ENCODE measurements at regions not wholly inside any gene's neighbourhood (a gene's known extent, or its start where the extent isn't known, plus 50 kb on each side); places are given as distances from the start of the nearest gene placed in this dataset.

DNA sequence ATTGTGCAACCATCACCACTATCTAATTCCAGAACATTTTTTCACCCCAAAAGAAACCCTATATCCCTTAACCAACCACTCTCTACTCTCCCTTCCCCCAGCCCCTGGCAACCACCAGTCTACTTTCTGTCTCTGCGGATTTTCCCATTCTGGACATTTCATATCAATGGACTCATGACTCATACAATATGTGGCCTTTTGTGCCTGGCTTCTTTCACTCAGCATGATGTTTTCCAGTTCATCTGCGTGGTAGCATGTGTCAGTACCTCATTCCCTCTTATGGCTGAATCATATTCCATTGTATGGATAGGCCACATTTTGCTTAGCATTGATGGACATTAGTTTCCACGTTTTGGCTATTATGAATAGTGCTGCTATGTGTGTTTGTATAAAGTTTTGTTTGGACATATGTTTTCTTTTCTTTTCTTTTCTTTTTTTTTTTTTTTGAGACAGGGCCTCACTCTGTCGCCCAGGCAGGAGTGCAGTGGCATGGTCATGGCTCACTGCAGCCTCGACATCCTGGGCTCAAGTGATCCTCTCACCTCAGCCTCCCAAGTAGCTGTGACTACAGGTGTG, 335.4 kb downstream of the BCOR start:
- Histone ChIP-seq H3K4me3 (ENCODE audit: low read length) (no peak overlapping the region), H3K9ac (ENCODE audit: low read depth, low read length) (no peak overlapping the region), H3K9me3 (ENCODE audit: insufficient read depth, low read depth, low read length) (no peaks in the 10 kb centered on the region), H3K4me1 (ENCODE audit: insufficient read depth, low read length) (peaks cover 27% of the 10 kb centered on the region), H3K27ac (ENCODE audit: low read depth, low read length) (no peak overlapping the region), H3K27me3 (ENCODE audit: insufficient read depth, low read length) (no peaks in the 10 kb centered on the region), H3K36me3 (ENCODE audit: insufficient read depth, low read length) (no peaks in the 10 kb centered on the region)
- 91% methylated on average over 5 of the region's 5 CpGs for WGBS

DNA sequence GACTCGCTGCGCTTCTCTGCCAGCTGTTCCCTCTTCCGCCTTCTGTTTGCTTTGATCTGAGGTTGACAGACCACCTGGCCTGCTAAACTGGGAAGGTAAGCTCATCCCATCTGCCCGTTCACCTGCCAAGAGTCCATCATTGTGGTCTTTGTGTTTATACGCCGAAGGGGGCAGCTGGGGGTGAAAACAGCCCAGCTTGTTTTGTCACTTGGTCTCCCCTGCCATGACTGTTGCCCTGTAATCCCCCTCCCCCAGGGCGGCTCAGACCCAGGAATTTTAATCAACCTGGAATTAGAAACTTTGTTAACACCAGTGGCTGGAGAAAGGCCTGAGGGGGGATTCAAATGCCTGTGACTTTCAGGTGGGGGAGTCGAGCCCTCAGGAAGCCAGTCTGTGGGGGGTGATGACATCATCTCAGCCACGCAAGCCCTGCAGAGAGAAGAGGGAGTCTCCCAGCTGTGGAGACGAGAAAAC, 333.3 kb downstream of the BCOR start:
- 51% methylated on average over 10 of the region's 10 CpGs for WGBS

DNA sequence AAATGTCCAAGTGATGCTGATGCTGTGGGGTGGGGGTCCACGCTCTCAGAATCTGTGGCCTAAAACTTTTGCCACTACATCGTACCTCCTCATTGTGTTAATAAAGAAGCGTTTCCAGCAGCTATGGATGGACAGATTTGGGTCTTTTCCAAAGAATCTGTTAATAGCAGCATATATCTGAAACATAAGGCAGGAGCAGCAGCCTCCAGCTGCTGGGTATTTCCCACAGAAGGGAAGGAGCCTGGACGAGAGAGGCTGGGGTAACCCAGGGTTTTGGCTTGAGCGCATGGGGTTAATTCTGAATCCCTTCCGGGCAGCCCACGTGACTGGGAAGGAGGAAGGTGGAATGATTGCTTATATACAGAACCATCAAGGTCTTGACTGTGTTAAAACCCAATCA, 332.4 kb downstream of the BCOR start:
- no peaks in the 10 kb centered on the region for H3K9me3 ChIP-seq (ENCODE audit: insufficient read depth, low read depth, low read length)
- H3K4me3 ChIP-seq (ENCODE audit: low read length) = no peak overlapping the region
- peaks cover 22% of the 10 kb centered on the region for H3K4me1 ChIP-seq (ENCODE audit: insufficient read depth, low read length)
- no peaks in the 10 kb centered on the region for H3K36me3 ChIP-seq (ENCODE audit: insufficient read depth, low read length)
- no peaks in the 10 kb centered on the region for H3K27me3 ChIP-seq (ENCODE audit: insufficient read depth, low read length)
- 83% methylated on average over 6 of the region's 7 CpGs for WGBS
- H3K9ac ChIP-seq (ENCODE audit: low read depth, low read length) = no peak overlapping the region
- H3K27ac ChIP-seq (ENCODE audit: low read depth, low read length) = no peak overlapping the region

More for the DNA sequence above, 333.3 kb downstream of the BCOR start:
- no peak overlapping the region for H3K27ac ChIP-seq (ENCODE audit: low read depth, low read length)
- no peak overlapping the region for H3K9ac ChIP-seq (ENCODE audit: low read depth, low read length)
- peaks cover 22% of the 10 kb centered on the region for H3K4me1 ChIP-seq (ENCODE audit: insufficient read depth, low read length)
- no peaks in the 10 kb centered on the region for H3K27me3 ChIP-seq (ENCODE audit: insufficient read depth, low read length)
- H3K36me3 ChIP-seq (ENCODE audit: insufficient read depth, low read length) = no peaks in the 10 kb centered on the region
- H3K4me3 ChIP-seq (ENCODE audit: low read length) = no peak overlapping the region
- no peaks in the 10 kb centered on the region for H3K9me3 ChIP-seq (ENCODE audit: insufficient read depth, low read depth, low read length)

DNA sequence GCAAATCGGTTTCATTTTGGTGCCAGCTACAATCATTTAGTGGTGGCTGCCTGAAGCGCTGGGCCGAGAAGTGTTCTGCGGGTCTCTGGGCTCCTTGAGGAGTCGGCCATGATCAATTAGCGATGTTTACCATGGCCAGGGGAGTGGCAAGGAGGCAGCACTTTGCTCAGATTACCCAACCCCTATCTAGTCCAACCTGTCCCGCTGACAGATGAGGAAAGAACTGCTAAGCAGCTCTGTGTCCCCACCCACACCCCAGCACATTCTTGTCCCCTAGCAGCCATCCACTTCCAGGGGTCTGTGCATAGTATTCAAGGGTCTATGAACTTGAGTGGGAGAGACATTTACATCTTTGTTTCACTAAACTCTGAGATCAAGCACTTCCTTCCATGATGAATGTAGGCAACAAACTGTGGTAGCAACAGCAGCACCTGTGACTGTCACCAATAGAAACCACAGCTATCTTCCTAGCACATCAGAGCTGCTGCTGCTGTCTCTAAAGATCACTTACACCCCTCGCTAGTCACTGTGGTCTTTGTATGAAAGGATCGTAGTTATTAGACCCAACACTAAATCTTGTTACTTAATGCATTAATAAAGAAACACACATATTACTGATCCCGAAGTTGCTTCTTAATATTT, 331.6 kb downstream of the BCOR start:
- no peaks in the 10 kb centered on the region for H3K9me3 ChIP-seq (ENCODE audit: insufficient read depth, low read depth, low read length)
- WGBS = 84% methylated on average over 9 of the region's 10 CpGs
- no peak overlapping the region for H3K9ac ChIP-seq (ENCODE audit: low read depth, low read length)
- H3K27ac ChIP-seq (ENCODE audit: low read depth, low read length) = no peak overlapping the region
- H3K27me3 ChIP-seq (ENCODE audit: insufficient read depth, low read length) = no peaks in the 10 kb centered on the region
- no peaks in the 10 kb centered on the region for H3K36me3 ChIP-seq (ENCODE audit: insufficient read depth, low read length)
- no peak overlapping the region for H3K4me3 ChIP-seq (ENCODE audit: low read length)
- peaks cover 24% of the 10 kb centered on the region for H3K4me1 ChIP-seq (ENCODE audit: insufficient read depth, low read length)

DNA sequence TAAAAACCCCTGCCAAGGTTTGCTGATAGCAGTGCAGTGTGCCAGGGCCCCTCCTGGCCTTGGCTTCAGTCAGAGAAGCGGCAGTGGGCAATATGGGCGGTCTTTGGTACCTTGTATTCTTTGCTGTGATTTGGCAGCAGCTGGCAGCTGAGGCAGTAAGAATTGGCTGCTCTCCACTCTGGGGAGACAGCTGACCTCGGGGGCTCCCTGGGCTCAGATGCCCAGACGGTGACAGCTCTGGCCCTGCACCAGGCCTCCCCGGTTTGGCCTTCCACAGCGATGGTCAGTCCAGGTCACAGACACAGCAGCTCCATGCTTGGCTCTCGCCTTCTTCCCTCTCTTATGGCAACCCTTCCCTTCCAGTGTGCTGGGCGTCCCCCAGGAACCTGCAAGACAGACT, 330.9 kb downstream of the BCOR start:
- Histone ChIP-seq H3K9me3 (ENCODE audit: insufficient read depth, low read depth, low read length) (no peaks in the 10 kb centered on the region), H3K4me1 (ENCODE audit: insufficient read depth, low read length) (peaks cover 30% of the 10 kb centered on the region), H3K9ac (ENCODE audit: low read depth, low read length) (no peak overlapping the region), H3K27me3 (ENCODE audit: insufficient read depth, low read length) (no peaks in the 10 kb centered on the region), H3K4me3 (ENCODE audit: low read length) (no peak overlapping the region), H3K36me3 (ENCODE audit: insufficient read depth, low read length) (no peaks in the 10 kb centered on the region), H3K27ac (ENCODE audit: low read depth, low read length) (no peak overlapping the region)
- 80% methylated on average over 7 of the region's 8 CpGs for WGBS

DNA sequence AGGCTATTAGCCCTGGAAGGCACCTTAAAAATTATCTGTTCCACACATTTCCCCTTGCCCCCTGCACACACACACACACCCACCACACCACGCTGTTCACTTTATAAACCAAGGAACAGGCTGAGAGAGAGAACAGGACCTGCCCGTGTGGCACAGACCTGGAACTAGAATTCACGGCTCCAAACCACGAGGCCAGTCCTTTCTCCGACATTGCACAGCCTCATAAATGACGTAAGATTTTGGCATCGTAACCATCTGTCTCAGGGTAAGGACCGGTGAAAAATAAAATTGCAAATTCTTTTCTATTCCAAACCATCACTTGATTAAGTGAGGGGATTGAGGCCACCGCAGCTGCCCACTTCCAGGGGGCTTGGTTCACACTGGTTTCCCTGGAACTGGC, 330.3 kb downstream of the BCOR start:
- Histone ChIP-seq H3K36me3 (ENCODE audit: insufficient read depth, low read length) (no peaks in the 10 kb centered on the region), H3K9me3 (ENCODE audit: insufficient read depth, low read depth, low read length) (no peaks in the 10 kb centered on the region), H3K27me3 (ENCODE audit: insufficient read depth, low read length) (no peaks in the 10 kb centered on the region), H3K9ac (ENCODE audit: low read depth, low read length) (no peak overlapping the region), H3K4me1 (ENCODE audit: insufficient read depth, low read length) (peaks cover 34% of the 10 kb centered on the region), H3K27ac (ENCODE audit: low read depth, low read length) (no peak overlapping the region), H3K4me3 (ENCODE audit: low read length) (no peak overlapping the region)
- 95% methylated on average over 8 of the region's 9 CpGs for WGBS

DNA sequence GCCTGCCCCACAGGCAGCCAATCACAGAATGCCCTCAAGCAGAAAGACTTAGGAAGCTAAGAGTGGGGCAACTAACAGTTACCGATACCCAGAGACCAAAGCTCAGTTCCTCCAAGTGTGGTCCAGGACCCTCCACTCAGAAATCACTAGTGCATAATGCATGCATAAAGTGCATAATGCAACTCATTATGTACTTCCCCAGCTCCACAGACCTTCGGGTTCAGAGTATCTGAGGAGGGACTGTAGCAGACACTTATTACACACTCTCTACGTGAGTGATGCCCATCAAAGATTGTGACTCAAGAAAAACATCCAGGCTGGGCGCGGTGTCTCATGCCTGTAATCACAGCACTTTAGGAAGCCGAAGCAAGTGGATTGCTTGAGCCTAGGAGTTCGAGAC, 328.0 kb downstream of the BCOR start:
- Histone ChIP-seq H3K27me3 (ENCODE audit: insufficient read depth, low read length) (no peaks in the 10 kb centered on the region), H3K27ac (ENCODE audit: low read depth, low read length) (no peak overlapping the region), H3K36me3 (ENCODE audit: insufficient read depth, low read length) (no peaks in the 10 kb centered on the region), H3K4me3 (ENCODE audit: low read length) (no peak overlapping the region), H3K9me3 (ENCODE audit: insufficient read depth, low read depth, low read length) (no peaks in the 10 kb centered on the region), H3K4me1 (ENCODE audit: insufficient read depth, low read length) (peaks cover 46% of the 10 kb centered on the region), H3K9ac (ENCODE audit: low read depth, low read length) (no peak overlapping the region)
- 96% methylated on average over 7 of the region's 7 CpGs for WGBS

DNA sequence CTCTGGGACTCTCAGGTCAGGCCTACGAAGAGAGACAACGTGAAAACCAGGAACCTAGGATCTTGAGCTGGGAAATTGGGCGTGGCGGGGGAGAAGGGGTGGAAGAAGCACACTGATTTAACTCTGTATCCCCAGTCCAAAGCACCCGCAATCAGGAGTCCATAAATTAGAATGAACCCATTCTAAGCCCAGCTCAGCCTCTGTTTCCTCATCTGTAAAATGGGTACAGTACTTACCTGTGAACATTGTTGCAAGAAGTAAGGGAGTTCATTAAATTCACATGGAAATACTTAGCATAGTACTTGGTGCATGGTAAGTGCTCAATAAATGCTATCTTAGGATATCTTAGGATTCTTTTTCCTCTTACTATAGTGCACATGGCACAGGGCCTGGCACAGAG, 326.7 kb downstream of the BCOR start:
- Histone ChIP-seq H3K27ac (ENCODE audit: low read depth, low read length) (peak overlapping the region; percentile 92; the same call in 1 of the 2 replicates), H3K4me3 (ENCODE audit: low read length) (no peak overlapping the region), H3K36me3 (ENCODE audit: insufficient read depth, low read length) (no peaks in the 10 kb centered on the region), H3K9ac (ENCODE audit: low read depth, low read length) (no peak overlapping the region), H3K4me1 (ENCODE audit: insufficient read depth, low read length) (peaks cover 42% of the 10 kb centered on the region), H3K27me3 (ENCODE audit: insufficient read depth, low read length) (no peaks in the 10 kb centered on the region), H3K9me3 (ENCODE audit: insufficient read depth, low read depth, low read length) (no peaks in the 10 kb centered on the region)
- WGBS = 87% methylated on average over 4 of the region's 5 CpGs

DNA sequence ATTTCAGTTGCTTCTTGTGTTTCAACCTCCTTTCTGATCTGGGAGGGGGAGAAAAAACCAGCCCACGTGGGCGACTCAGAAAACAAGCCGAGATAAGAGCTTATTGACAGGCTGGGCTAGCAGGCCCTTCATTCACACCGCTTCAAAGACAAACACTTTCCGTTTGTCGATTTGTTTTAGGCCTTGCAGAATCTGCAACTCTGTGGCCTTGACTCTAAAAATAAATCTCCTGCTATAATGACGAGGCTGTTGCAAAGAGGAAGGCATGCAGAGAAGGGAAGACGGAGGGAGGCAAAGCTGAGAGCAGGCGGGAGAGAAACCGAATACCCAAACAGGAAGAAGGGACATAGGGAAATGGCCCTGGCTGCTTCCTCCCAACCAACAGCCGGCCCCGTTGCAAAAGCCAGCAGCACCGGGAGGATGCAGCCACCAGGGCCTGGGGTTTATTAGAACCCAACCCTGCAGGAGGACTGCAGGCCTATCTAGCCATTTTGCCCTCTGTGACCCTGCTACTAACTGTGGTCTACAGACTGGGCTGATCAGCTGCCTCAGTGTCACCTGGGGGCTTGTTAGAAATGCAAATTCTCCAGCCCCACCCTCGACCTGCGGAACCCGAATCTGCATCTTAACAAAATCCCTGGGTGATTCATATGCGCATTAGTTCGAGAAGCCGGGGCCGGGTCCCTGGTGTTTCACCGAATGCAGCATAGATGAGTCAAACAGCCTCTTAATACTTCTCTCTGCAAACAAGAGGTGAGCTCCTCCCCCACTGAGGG, 325.5 kb downstream of the BCOR start:
- peak overlapping the region; percentile 53; the same call in 1 of the 2 replicates for H3K9ac ChIP-seq (ENCODE audit: low read depth, low read length)
- peaks cover 36% of the 10 kb centered on the region for H3K4me1 ChIP-seq (ENCODE audit: insufficient read depth, low read length)
- 0 out of 2 replicates have a peak overlapping the region, but pooled peaks have one; percentile 9 for H3K4me3 ChIP-seq (ENCODE audit: low read length)
- no peaks in the 10 kb centered on the region for H3K9me3 ChIP-seq (ENCODE audit: insufficient read depth, low read depth, low read length)
- H3K27ac ChIP-seq (ENCODE audit: low read depth, low read length) = peak overlapping the region; percentile 92
- WGBS = 3% methylated on average over 21 of the region's 21 CpGs
- H3K27me3 ChIP-seq (ENCODE audit: insufficient read depth, low read length) = no peaks in the 10 kb centered on the region
- no peaks in the 10 kb centered on the region for H3K36me3 ChIP-seq (ENCODE audit: insufficient read depth, low read length)

DNA sequence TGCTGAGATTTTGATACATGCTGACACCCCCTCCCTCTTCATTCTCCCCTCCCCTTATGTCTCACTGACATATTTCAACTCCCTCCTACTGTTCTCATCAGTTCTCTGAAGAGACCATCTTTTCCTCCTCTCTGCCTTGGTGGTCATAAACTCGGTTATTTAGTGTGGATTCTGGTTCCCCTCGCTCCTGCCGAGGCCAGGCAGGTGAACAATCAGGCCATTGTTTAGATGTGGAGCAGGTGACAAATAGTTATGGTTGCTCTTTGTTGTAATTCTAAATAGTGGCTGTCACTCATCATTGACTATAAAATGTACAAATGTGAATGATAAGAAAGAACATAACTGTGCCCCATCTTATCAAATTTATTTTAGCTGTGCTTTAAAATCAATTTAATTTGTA, 324.6 kb downstream of the BCOR start:
- H3K27ac ChIP-seq (ENCODE audit: low read depth, low read length) = peak overlapping the region; percentile 92; the same call in 1 of the 2 replicates
- no peaks in the 10 kb centered on the region for H3K9me3 ChIP-seq (ENCODE audit: insufficient read depth, low read depth, low read length)
- peak overlapping the region; percentile 9; the same call in 1 of the 2 replicates for H3K4me3 ChIP-seq (ENCODE audit: low read length)
- WGBS = 0% methylated on average over 3 of the region's 3 CpGs
- no peaks in the 10 kb centered on the region for H3K27me3 ChIP-seq (ENCODE audit: insufficient read depth, low read length)
- H3K36me3 ChIP-seq (ENCODE audit: insufficient read depth, low read length) = no peaks in the 10 kb centered on the region
- H3K9ac ChIP-seq (ENCODE audit: low read depth, low read length) = no peak overlapping the region
- H3K4me1 ChIP-seq (ENCODE audit: insufficient read depth, low read length) = peaks cover 36% of the 10 kb centered on the region

Measured in HUES64 (cell line).